ENCODE measurements at regions not wholly inside any gene's neighbourhood (a gene's known extent, or its start where the extent isn't known, plus 50 kb on each side); places are given as distances from the start of the nearest gene placed in this dataset.

DNA sequence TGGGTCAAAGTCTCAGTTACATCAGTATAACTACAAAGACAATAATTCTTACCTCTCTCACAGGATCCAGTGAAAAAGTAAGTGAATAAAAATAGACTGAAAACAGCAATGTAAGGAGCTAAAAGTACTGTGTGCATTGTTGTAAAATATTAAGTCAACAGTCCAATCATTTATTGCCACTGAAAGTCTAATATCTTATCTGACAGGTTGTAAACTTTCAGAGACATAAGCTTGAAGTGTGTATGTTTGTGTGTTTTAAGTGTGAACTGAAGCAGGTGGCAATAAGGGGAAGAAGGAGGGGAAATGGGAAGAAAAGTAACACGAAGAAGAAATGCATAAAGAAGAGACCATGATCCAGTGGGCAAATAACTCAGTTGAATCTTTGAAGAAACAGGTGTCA, 229.7 kb upstream of the TAS2R1 start:
- Histone ChIP-seq H2BK120ac (ENCODE audit: low read depth, low read length, poor library complexity, severe bottlenecking) (no peak overlapping the region), H3K4me2 (ENCODE audit: insufficient read depth, insufficient read length, low read length) (no peak overlapping the region), H3K18ac (ENCODE audit: insufficient read length, low read depth, low read length) (no peak overlapping the region), H2AK5ac (ENCODE audit: insufficient read length, low read length) (no peak overlapping the region), H2BK20ac (ENCODE audit: low read depth, low read length, poor library complexity, severe bottlenecking) (no peak overlapping the region), H3K4me1 (ENCODE audit: insufficient read depth, low read length) (no peaks in the 10 kb centered on the region), H2BK12ac (ENCODE audit: insufficient read length, low read depth, low read length) (no peak overlapping the region), H3K9ac (ENCODE audit: extremely low read depth, insufficient read length, low read length) (no peak overlapping the region), H2BK15ac (ENCODE audit: low read depth, low read length) (no peak overlapping the region), H4K91ac (ENCODE audit: insufficient read length, low read depth, low read length) (no peak overlapping the region), H2BK5ac (ENCODE audit: insufficient read length, low read length) (no peak overlapping the region), H3K23me2 (ENCODE audit: insufficient read length, low read depth, low read length, poor library complexity, severe bottlenecking) (no peaks in the 10 kb centered on the region), H4K8ac (replicated peaks; ENCODE audit: insufficient read length, low read depth, low read length) (no peak overlapping the region), H3K27ac (ENCODE audit: insufficient read length, low read depth, low read length) (no peak overlapping the region), H3K79me1 (ENCODE audit: insufficient read depth, low read depth, low read length, poor library complexity, severe bottlenecking) (no peaks in the 10 kb centered on the region), H3K23ac (ENCODE audit: insufficient read length, low read depth, low read length) (no peak overlapping the region), H3K79me2 (ENCODE audit: insufficient read depth, low read length) (no peaks in the 10 kb centered on the region), H4K20me1 (ENCODE audit: control insufficient read depth, insufficient read depth, insufficient read length) (no peaks in the 10 kb centered on the region), H3K4ac (ENCODE audit: low read depth, low read length) (no peak overlapping the region), H3T11ph (ENCODE audit: low read length) (no peak overlapping the region), H3K27me3 (ENCODE audit: insufficient read depth, low read length) (no peaks in the 10 kb centered on the region), H4K5ac (ENCODE audit: insufficient read length, low read depth, low read length) (no peak overlapping the region), H2AFZ (ENCODE audit: low read length) (no peak overlapping the region), H3K56ac (ENCODE audit: insufficient read length, low read depth, low read length) (no peak overlapping the region), H3K14ac (ENCODE audit: insufficient read depth, low read length) (no peak overlapping the region), H3K9me3 (ENCODE audit: control insufficient read depth, low read depth, low read length) (no peaks in the 10 kb centered on the region)
- Mint-ChIP-seq H3K4me1 (no peaks in the 10 kb centered on the region), H3K4me3 (no peak overlapping the region), H3K27ac (no peak overlapping the region), H3K27me3 (ENCODE audit: low read depth) (no peaks in the 10 kb centered on the region), H3K36me3 (ENCODE audit: insufficient read depth in 1 of 3, low read depth in 3 of 3) (peaks cover 3% of the 10 kb centered on the region in 3 experiments; a peak in 5 of 7 replicates), H3K9me3 (peaks cover 3 to 6% of the 10 kb centered on the region in 2 experiments)
- TF ChIP-seq, protein P1, sequence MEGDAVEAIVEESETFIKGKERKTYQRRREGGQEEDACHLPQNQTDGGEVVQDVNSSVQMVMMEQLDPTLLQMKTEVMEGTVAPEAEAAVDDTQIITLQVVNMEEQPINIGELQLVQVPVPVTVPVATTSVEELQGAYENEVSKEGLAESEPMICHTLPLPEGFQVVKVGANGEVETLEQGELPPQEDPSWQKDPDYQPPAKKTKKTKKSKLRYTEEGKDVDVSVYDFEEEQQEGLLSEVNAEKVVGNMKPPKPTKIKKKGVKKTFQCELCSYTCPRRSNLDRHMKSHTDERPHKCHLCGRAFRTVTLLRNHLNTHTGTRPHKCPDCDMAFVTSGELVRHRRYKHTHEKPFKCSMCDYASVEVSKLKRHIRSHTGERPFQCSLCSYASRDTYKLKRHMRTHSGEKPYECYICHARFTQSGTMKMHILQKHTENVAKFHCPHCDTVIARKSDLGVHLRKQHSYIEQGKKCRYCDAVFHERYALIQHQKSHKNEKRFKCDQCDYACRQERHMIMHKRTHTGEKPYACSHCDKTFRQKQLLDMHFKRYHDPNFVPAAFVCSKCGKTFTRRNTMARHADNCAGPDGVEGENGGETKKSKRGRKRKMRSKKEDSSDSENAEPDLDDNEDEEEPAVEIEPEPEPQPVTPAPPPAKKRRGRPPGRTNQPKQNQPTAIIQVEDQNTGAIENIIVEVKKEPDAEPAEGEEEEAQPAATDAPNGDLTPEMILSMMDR (conservative IDR thresholded peaks at IDR 0.05), result no peak
- no CpG with 5 or more reads among the region's 1 CpG for WGBS (ENCODE audit: extremely low coverage, insufficient read length, low lambda C conversion rate)
- DNase-seq, result no peak
